ENCODE measurements at regions not wholly inside any gene's neighbourhood (a gene's known extent, or its start where the extent isn't known, plus 50 kb on each side); places are given as distances from the start of the nearest gene placed in this dataset.

- TF ChIP-seq, protein P1, sequence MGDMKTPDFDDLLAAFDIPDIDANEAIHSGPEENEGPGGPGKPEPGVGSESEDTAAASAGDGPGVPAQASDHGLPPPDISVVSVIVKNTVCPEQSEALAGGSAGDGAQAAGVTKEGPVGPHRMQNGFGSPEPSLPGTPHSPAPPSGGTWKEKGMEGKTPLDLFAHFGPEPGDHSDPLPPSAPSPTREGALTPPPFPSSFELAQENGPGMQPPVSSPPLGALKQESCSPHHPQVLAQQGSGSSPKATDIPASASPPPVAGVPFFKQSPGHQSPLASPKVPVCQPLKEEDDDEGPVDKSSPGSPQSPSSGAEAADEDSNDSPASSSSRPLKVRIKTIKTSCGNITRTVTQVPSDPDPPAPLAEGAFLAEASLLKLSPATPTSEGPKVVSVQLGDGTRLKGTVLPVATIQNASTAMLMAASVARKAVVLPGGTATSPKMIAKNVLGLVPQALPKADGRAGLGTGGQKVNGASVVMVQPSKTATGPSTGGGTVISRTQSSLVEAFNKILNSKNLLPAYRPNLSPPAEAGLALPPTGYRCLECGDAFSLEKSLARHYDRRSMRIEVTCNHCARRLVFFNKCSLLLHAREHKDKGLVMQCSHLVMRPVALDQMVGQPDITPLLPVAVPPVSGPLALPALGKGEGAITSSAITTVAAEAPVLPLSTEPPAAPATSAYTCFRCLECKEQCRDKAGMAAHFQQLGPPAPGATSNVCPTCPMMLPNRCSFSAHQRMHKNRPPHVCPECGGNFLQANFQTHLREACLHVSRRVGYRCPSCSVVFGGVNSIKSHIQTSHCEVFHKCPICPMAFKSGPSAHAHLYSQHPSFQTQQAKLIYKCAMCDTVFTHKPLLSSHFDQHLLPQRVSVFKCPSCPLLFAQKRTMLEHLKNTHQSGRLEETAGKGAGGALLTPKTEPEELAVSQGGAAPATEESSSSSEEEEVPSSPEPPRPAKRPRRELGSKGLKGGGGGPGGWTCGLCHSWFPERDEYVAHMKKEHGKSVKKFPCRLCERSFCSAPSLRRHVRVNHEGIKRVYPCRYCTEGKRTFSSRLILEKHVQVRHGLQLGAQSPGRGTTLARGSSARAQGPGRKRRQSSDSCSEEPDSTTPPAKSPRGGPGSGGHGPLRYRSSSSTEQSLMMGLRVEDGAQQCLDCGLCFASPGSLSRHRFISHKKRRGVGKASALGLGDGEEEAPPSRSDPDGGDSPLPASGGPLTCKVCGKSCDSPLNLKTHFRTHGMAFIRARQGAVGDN (CRISPR knock-in tag; IDR thresholded peaks at IDR 0.05): no peak
- no peak for TF ChIP-seq ZNF101 (CRISPR knock-in tag; IDR thresholded peaks at IDR 0.05; ENCODE audit: borderline replicate concordance, low read depth)
- TF ChIP-seq TOE1 (CRISPR knock-in tag; IDR thresholded peaks at IDR 0.05): no peak
- TF ChIP-seq PHF5A (CRISPR knock-in tag; IDR thresholded peaks at IDR 0.05; ENCODE audit: low read depth, unreplicated experiment): no peak
- no peak for TF ChIP-seq MXD1 (CRISPR knock-in tag; IDR thresholded peaks at IDR 0.05)
- TF ChIP-seq GPBP1L1 (CRISPR knock-in tag; IDR thresholded peaks at IDR 0.05): no peak
- TF ChIP-seq POLR2G (IDR thresholded peaks at IDR 0.05; ENCODE audit: low read depth, low read length): no peak
- no peak for TF ChIP-seq HNRNPL (IDR thresholded peaks at IDR 0.05; ENCODE audit: low read depth, low read length)
- TF ChIP-seq ZNF839 (CRISPR knock-in tag; IDR thresholded peaks at IDR 0.05; ENCODE audit: borderline replicate concordance): no peak
- TF ChIP-seq GZF1 (CRISPR knock-in tag; IDR thresholded peaks at IDR 0.05): no peak
- no peak for TF ChIP-seq BORCS8-MEF2B (CRISPR knock-in tag; IDR thresholded peaks at IDR 0.05)
- TF ChIP-seq E2F2 (CRISPR knock-in tag; IDR thresholded peaks at IDR 0.05; ENCODE audit: borderline replicate concordance): no peak
- TF ChIP-seq PREB (CRISPR knock-in tag; IDR thresholded peaks at IDR 0.05): no peak
- TF ChIP-seq GATA4 (IDR thresholded peaks at IDR 0.05; ENCODE audit: borderline replicate concordance, low read depth): peak; percentile 57; the same call in 1 of the 2 replicates
- TF ChIP-seq ZNF597 (CRISPR knock-in tag; IDR thresholded peaks at IDR 0.05): no peak
- TF ChIP-seq, protein P2, sequence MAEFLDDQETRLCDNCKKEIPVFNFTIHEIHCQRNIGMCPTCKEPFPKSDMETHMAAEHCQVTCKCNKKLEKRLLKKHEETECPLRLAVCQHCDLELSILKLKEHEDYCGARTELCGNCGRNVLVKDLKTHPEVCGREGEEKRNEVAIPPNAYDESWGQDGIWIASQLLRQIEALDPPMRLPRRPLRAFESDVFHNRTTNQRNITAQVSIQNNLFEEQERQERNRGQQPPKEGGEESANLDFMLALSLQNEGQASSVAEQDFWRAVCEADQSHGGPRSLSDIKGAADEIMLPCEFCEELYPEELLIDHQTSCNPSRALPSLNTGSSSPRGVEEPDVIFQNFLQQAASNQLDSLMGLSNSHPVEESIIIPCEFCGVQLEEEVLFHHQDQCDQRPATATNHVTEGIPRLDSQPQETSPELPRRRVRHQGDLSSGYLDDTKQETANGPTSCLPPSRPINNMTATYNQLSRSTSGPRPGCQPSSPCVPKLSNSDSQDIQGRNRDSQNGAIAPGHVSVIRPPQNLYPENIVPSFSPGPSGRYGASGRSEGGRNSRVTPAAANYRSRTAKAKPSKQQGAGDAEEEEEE (CRISPR knock-in tag; IDR thresholded peaks at IDR 0.05; ENCODE audit: borderline replicate concordance): no peak
- 0 out of 2 replicates have a peak, but pooled peaks have one; percentile 33 for TF ChIP-seq POGZ (CRISPR knock-in tag; IDR thresholded peaks at IDR 0.05)
- TF ChIP-seq ZNF496 (CRISPR knock-in tag; IDR thresholded peaks at IDR 0.05; ENCODE audit: insufficient replicate concordance): no peak
- no peak for TF ChIP-seq MBNL3 (CRISPR knock-in tag; conservative IDR thresholded peaks at IDR 0.05)
- TF ChIP-seq ZKSCAN1 (IDR thresholded peaks at IDR 0.05; ENCODE audit: low read length): no peak
Observed at GRCh38 chr3:127113571-127113891, 79.4 kb upstream of the PRR23E start (continued).
